ENCODE measurements at regions not wholly inside any gene's neighbourhood (a gene's known extent, or its start where the extent isn't known, plus 50 kb on each side); places are given as distances from the start of the nearest gene placed in this dataset.

GRCh38 chr16:17983847-17984639 lies 352.5 kb downstream of the NPIPA8 start:
- TF ChIP-seq CTCF (IDR thresholded peaks at IDR 0.05; ENCODE audit: insufficient read depth, low read depth, low read length): no peak
- no peak for DNase-seq (ENCODE audit: low read depth)
- ChIA-PET POLR2A (no interaction called here), CTCF (no interaction called here)
- no peaks in the 10 kb centered on the region for H3K27me3 ChIP-seq (ENCODE audit: control insufficient read depth, insufficient read depth, low read length)
- no peaks in the 10 kb centered on the region for H3K36me3 ChIP-seq (ENCODE audit: control insufficient read depth, insufficient read depth, low read length)
- no peak overlapping the region for H3K4me3 ChIP-seq (ENCODE audit: low read depth, low read length)

- POLR2A ChIA-PET: no interaction called here
- CTCF ChIA-PET: no interaction called here
Measured at GRCh38 chr16:17983114-17983513, 353.4 kb downstream of the NPIPA8 start.

GRCh38 chr16:17977260-17977659 lies 359.3 kb downstream of the NPIPA8 start:
- no peak overlapping the region for H3K4me3 ChIP-seq (ENCODE audit: low read depth, low read length)
- TF ChIP-seq CTCF (IDR thresholded peaks at IDR 0.05; ENCODE audit: insufficient read depth, low read depth, low read length): no peak
- H3K27me3 ChIP-seq (ENCODE audit: control insufficient read depth, insufficient read depth, low read length): no peaks in the 10 kb centered on the region
- H3K36me3 ChIP-seq (ENCODE audit: control insufficient read depth, insufficient read depth, low read length): no peaks in the 10 kb centered on the region
- ChIA-PET POLR2A (no interaction called here), CTCF (no interaction called here)
- DNase-seq (ENCODE audit: low read depth): no peak

More at GRCh38 chr16:17983114-17983513, 353.4 kb downstream of the NPIPA8 start:
- no peak for DNase-seq (ENCODE audit: low read depth)
- Histone ChIP-seq H3K4me3 (ENCODE audit: low read depth, low read length) (no peak overlapping the region), H3K36me3 (ENCODE audit: control insufficient read depth, insufficient read depth, low read length) (no peaks in the 10 kb centered on the region), H3K27me3 (ENCODE audit: control insufficient read depth, insufficient read depth, low read length) (no peaks in the 10 kb centered on the region)
- TF ChIP-seq CTCF (IDR thresholded peaks at IDR 0.05; ENCODE audit: insufficient read depth, low read depth, low read length): no peak

GRCh38 chr16:17972460-17972943 lies 364.0 kb downstream of the NPIPA8 start:
- DNase-seq (ENCODE audit: low read depth): no peak
- H3K36me3 ChIP-seq (ENCODE audit: control insufficient read depth, insufficient read depth, low read length): no peaks in the 10 kb centered on the region
- ChIA-PET CTCF (interaction anchor here (0.6 kb wide), 1 partner anchor 26 kb away, joined by 3 read pairs; no protein-coding TSS in a partner anchor), POLR2A (no interaction called here)
- no peak for TF ChIP-seq CTCF (IDR thresholded peaks at IDR 0.05; ENCODE audit: insufficient read depth, low read depth, low read length)
- H3K4me3 ChIP-seq (ENCODE audit: low read depth, low read length): no peak overlapping the region
- H3K27me3 ChIP-seq (ENCODE audit: control insufficient read depth, insufficient read depth, low read length): no peaks in the 10 kb centered on the region

- H3K4me3 ChIP-seq (ENCODE audit: low read depth, low read length): no peak overlapping the region
- POLR2A ChIA-PET: no interaction called here
- no peak for DNase-seq (ENCODE audit: low read depth)
- no peaks in the 10 kb centered on the region for H3K27me3 ChIP-seq (ENCODE audit: control insufficient read depth, insufficient read depth, low read length)
- TF ChIP-seq CTCF (IDR thresholded peaks at IDR 0.05; ENCODE audit: insufficient read depth, low read depth, low read length): no peak
- no peaks in the 10 kb centered on the region for H3K36me3 ChIP-seq (ENCODE audit: control insufficient read depth, insufficient read depth, low read length)
- CTCF ChIA-PET: no interaction called here
Measured at GRCh38 chr16:17970816-17971331, 365.7 kb downstream of the NPIPA8 start.
